ENCODE measurements at regions not wholly inside any gene's neighbourhood (a gene's known extent, or its start where the extent isn't known, plus 50 kb on each side); places are given as distances from the start of the nearest gene placed in this dataset.

GRCh38 chr12:85630851-85631250 is 205.4 kb downstream of the RASSF9 start:
- H3K27ac ChIP-seq (ENCODE audit: insufficient read depth, low read length), result no peak overlapping the region
- H3K4me2 ChIP-seq (ENCODE audit: extremely low read depth, insufficient read depth, low read length), result no peak overlapping the region
- H3K9me3 ChIP-seq (ENCODE audit: control insufficient read depth, insufficient read depth, low read depth, low read length), result no peaks in the 10 kb centered on the region
- H3K27me3 ChIP-seq (ENCODE audit: control insufficient read depth, insufficient read depth, low read length), result no peaks in the 10 kb centered on the region
- H3K4me1 ChIP-seq (ENCODE audit: control insufficient read depth, extremely low read depth, insufficient read depth, low read length), result peaks cover 10% of the 10 kb centered on the region
- H3K79me2 ChIP-seq (ENCODE audit: control insufficient read depth, insufficient read depth, low read length), result no peaks in the 10 kb centered on the region
- TF ChIP-seq EZH2 (IDR thresholded peaks at IDR 0.05; ENCODE audit: low read length, missing control alignments) (no peak), CTCF (conservative IDR thresholded peaks at IDR 0.05 in 1 of 2, IDR thresholded peaks at IDR 0.05 in 1 of 2; ENCODE audit: low read depth in 1 of 2, low read length in 2 of 2) (no peak)
- no peaks in the 10 kb centered on the region for H4K20me1 ChIP-seq (ENCODE audit: control insufficient read depth, extremely low read depth, insufficient read depth, low read length)
- H3K36me3 ChIP-seq (ENCODE audit: control insufficient read depth, insufficient read depth, low read length), result no peaks in the 10 kb centered on the region
- DNase-seq (ENCODE audit: low read depth in 2 of 2), result no peak
- no peak overlapping the region for H3K9ac ChIP-seq (ENCODE audit: insufficient read depth, low read length)
- no peak overlapping the region for H2AFZ ChIP-seq (ENCODE audit: low read length)
- H3K4me3 ChIP-seq (replicated peaks in 1 of 4; ENCODE audit: control extremely low read depth in 1 of 4, insufficient read depth in 1 of 4, low read depth in 3 of 4, low read length in 4 of 4), result no peak overlapping the region

GRCh38 chr12:85632390-85632789 is 203.8 kb downstream of the RASSF9 start:
- Histone ChIP-seq H3K4me1 (ENCODE audit: control insufficient read depth, extremely low read depth, insufficient read depth, low read length) (peaks cover 3% of the 10 kb centered on the region), H3K36me3 (ENCODE audit: control insufficient read depth, insufficient read depth, low read length) (no peaks in the 10 kb centered on the region), H3K9ac (ENCODE audit: insufficient read depth, low read length) (no peak overlapping the region), H3K27ac (ENCODE audit: insufficient read depth, low read length) (no peak overlapping the region), H3K4me3 (replicated peaks in 1 of 4; ENCODE audit: control extremely low read depth in 1 of 4, insufficient read depth in 1 of 4, low read depth in 3 of 4, low read length in 4 of 4) (no peak overlapping the region), H4K20me1 (ENCODE audit: control insufficient read depth, extremely low read depth, insufficient read depth, low read length) (no peaks in the 10 kb centered on the region), H2AFZ (ENCODE audit: low read length) (no peak overlapping the region), H3K4me2 (ENCODE audit: extremely low read depth, insufficient read depth, low read length) (no peak overlapping the region), H3K9me3 (ENCODE audit: control insufficient read depth, insufficient read depth, low read depth, low read length) (no peaks in the 10 kb centered on the region), H3K27me3 (ENCODE audit: control insufficient read depth, insufficient read depth, low read length) (no peaks in the 10 kb centered on the region), H3K79me2 (ENCODE audit: control insufficient read depth, insufficient read depth, low read length) (no peaks in the 10 kb centered on the region)
- peak; percentile 28 to 59 for DNase-seq (ENCODE audit: low read depth in 2 of 2)
- TF ChIP-seq CTCF (conservative IDR thresholded peaks at IDR 0.05 in 1 of 2, IDR thresholded peaks at IDR 0.05 in 1 of 2; ENCODE audit: low read depth in 1 of 2, low read length in 2 of 2) (no peak), EZH2 (IDR thresholded peaks at IDR 0.05; ENCODE audit: low read length, missing control alignments) (no peak)

GRCh38 chr12:85633491-85633890 is 202.7 kb downstream of the RASSF9 start:
- no peaks in the 10 kb centered on the region for H3K27me3 ChIP-seq (ENCODE audit: control insufficient read depth, insufficient read depth, low read length)
- H3K4me3 ChIP-seq (replicated peaks in 1 of 4; ENCODE audit: control extremely low read depth in 1 of 4, insufficient read depth in 1 of 4, low read depth in 3 of 4, low read length in 4 of 4), result no peak overlapping the region
- H3K36me3 ChIP-seq (ENCODE audit: control insufficient read depth, insufficient read depth, low read length), result no peaks in the 10 kb centered on the region

More at GRCh38 chr12:85633491-85633890, 202.7 kb downstream of the RASSF9 start:
- no peaks in the 10 kb centered on the region for H3K9me3 ChIP-seq (ENCODE audit: control insufficient read depth, insufficient read depth, low read depth, low read length)
- H3K9ac ChIP-seq (ENCODE audit: insufficient read depth, low read length), result no peak overlapping the region
- no peaks in the 10 kb centered on the region for H3K79me2 ChIP-seq (ENCODE audit: control insufficient read depth, insufficient read depth, low read length)
- H3K4me1 ChIP-seq (ENCODE audit: control insufficient read depth, extremely low read depth, insufficient read depth, low read length), result no peaks in the 10 kb centered on the region
- H2AFZ ChIP-seq (ENCODE audit: low read length), result no peak overlapping the region
- TF ChIP-seq CTCF (conservative IDR thresholded peaks at IDR 0.05 in 1 of 2, IDR thresholded peaks at IDR 0.05 in 1 of 2; ENCODE audit: low read depth in 1 of 2, low read length in 2 of 2) (no peak), EZH2 (IDR thresholded peaks at IDR 0.05; ENCODE audit: low read length, missing control alignments) (no peak)
- DNase-seq (ENCODE audit: low read depth in 2 of 2), result peak in 1 of 2 donors; percentile 4
- no peak overlapping the region for H3K27ac ChIP-seq (ENCODE audit: insufficient read depth, low read length)
- no peaks in the 10 kb centered on the region for H4K20me1 ChIP-seq (ENCODE audit: control insufficient read depth, extremely low read depth, insufficient read depth, low read length)
- no peak overlapping the region for H3K4me2 ChIP-seq (ENCODE audit: extremely low read depth, insufficient read depth, low read length)
